NB4 (cell line): ENCODE measurements at regions not wholly inside any gene's neighbourhood (a gene's known extent, or its start where the extent isn't known, plus 50 kb on each side); places are given as distances from the start of the nearest gene placed in this dataset.

ENCODE experiments used
- MYC ChIP-seq: IDR thresholded peaks from 2 replicates; pipeline ENCODE4 v1.6.1; 2011; ENCODE audit warnings: low read depth, low read length
- POLR2A ChIP-seq: IDR thresholded peaks from 2 replicates; pipeline ENCODE4 v1.6.1; 2011; ENCODE audit warnings: mild to moderate bottlenecking; ENCODE audit not compliant: insufficient read length; ENCODE audit errors: extremely low read depth
- TF ChIP-seq, protein P1 (sequence below): IDR thresholded peaks from one replicate; pipeline ENCODE4 v1.5.1; 2012; ENCODE audit warnings: low read depth, low read length
- TF ChIP-seq, protein P2 (sequence below): IDR thresholded peaks from 2 replicates; pipeline ENCODE4 v1.6.1; 2011; ENCODE audit warnings: low read depth, low read length

DNA sequence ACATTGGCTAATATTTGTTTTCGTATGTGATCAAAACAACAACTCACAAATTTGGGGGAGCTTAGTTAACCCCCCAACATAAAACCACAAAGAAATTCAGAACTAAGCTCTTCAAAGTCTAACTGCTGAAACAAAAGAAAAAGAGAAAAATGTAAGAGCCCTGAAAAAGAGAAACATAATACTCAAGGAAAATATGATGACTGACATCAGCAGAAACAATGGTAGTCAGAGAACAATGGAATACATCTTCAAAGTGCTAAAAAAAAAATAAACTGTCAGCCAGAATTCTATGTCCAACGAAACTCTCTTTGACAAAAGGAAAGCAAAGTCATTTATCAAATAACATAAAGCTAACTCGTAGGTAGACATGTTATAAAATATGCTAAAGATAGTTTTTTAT is 566.3 kb upstream of the GRAMD2B start:
- TF ChIP-seq, protein P1, sequence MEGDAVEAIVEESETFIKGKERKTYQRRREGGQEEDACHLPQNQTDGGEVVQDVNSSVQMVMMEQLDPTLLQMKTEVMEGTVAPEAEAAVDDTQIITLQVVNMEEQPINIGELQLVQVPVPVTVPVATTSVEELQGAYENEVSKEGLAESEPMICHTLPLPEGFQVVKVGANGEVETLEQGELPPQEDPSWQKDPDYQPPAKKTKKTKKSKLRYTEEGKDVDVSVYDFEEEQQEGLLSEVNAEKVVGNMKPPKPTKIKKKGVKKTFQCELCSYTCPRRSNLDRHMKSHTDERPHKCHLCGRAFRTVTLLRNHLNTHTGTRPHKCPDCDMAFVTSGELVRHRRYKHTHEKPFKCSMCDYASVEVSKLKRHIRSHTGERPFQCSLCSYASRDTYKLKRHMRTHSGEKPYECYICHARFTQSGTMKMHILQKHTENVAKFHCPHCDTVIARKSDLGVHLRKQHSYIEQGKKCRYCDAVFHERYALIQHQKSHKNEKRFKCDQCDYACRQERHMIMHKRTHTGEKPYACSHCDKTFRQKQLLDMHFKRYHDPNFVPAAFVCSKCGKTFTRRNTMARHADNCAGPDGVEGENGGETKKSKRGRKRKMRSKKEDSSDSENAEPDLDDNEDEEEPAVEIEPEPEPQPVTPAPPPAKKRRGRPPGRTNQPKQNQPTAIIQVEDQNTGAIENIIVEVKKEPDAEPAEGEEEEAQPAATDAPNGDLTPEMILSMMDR, result no peak
- TF ChIP-seq POLR2A (no peak), MYC (no peak)
- TF ChIP-seq, protein P2, sequence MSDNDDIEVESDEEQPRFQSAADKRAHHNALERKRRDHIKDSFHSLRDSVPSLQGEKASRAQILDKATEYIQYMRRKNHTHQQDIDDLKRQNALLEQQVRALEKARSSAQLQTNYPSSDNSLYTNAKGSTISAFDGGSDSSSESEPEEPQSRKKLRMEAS, result no peak
